Fibroblast of skin of back (primary cell): ENCODE measurements at regions not wholly inside any gene's neighbourhood (a gene's known extent, or its start where the extent isn't known, plus 50 kb on each side); places are given as distances from the start of the nearest gene placed in this dataset.
A peak's percentile ranks its signal among the peaks of the same experiment; 100 is the strongest.
"Not testable (repeated sequence)": the region's sequence is repeated elsewhere in the genome, so short reads cannot be mapped to it uniquely, and the experiment has no call there.

Source experiments
- DNase-seq: peaks from one replicate; pipeline ENCODE4 v3.0.0-alpha.2; 2013

DNA sequence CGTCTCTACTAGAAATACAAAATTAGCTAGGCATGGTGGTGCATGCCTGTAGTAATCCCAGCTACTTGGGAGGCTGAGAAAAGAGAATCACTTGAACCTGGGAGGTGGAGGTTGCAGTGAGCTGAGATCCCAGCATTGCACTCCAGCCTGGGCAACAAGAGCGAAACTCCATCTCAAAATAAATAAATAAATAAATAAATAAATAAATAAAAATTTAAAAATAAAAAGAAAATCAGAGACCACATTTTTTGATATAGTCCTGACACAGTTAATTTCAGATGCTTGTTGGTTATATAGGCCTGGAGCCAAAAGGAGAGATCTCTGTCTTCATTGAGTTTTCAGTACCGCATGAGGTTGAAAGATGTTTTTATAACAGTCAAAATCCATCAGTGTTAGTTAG, 388.3 kb downstream of the PRELID2 start:
- not testable (repeated sequence) for DNase-seq

DNA sequence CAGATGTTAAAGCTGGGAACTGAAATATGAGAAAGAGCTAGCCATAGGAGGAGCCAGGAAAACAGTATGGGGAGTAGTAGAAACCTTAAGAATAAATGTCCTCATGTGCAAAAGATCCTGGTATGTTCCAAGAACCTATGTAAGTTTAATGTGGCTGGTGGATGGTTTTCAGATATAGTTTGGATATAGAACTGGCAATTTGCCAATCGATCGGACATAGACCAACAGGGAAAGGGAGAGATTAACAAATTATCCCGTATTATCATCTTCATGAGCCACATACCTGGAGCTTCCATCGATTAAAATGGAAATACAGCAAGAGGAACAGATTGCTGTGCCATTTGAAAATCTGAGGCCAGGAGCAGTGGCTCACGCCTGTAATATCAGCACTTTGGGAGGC, 388.7 kb downstream of the PRELID2 start:
- no peak for DNase-seq

DNA sequence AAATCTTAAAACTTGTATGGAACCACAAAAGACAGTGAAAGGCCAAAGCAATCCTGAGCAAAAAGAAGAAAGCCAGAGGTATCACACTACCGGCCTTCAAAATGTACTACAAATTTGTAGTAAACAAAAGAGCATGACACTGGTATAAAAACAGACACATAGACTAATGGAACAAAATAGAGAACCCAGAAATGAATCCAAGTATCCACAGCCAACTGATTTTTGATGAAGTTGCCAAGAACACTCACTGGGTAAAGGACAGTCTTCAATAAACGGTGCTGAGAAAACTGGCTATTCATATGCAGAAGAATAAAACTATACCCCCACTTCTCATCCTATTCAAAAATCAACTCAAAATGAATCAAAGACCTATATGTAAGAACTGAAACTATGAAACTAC, 390.1 kb downstream of the PRELID2 start:
- DNase-seq: no peak

DNA sequence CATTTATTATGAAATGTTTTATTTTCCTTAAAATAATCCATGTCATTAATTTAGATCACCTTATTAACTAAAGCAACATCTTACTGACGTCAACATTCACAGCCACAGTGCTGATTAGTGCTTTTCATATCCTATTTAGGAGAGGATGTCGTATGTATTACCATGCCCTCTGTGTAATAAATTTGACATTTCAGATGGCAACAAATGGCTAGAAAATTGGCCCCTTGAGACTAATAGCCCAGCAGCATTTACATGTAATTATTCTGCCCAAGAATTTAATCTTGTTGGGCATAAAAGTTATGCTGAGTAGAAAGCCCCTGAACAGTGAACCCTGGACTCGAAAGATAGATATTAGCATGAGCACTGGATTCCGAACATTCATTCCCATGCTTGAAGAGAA, 391.2 kb downstream of the PRELID2 start:
- DNase-seq: no peak

DNA sequence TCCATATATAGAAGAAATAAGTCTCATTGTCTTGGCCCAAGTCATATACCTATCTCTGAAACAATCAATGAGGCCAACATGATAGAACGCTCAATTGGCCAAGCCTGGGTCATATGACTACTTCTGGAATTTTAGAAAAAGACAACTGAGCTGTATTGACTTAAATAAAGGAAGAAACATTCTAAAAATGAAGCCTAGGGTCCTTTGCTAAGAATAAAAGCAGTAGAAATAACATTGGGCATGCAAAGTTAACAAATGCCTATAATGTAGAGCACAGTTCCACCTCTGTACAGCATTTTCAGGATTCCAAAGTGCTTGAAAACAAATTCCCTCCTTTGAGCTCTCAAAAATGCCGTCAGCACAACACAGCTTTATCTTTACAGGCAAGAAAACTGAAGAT, 391.8 kb downstream of the PRELID2 start:
- no peak for DNase-seq

DNA sequence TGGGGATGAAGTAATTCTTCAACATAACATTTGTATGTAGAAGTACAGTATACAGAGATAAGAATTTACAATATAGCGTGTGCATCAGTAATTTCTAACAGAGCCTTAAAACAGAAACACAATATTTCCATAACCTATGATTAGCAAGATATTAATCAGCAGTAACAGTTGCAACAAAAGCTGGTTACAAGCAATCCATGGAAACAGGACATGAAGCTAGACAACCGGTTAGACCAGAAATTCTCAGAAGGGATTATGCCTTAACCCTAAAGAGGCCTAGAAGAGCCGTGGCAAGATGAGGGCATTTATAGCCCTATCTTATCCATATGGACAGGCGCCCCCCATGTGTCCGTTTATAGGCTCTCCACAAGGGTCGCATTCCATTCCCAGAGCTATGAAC, 392.5 kb downstream of the PRELID2 start:
- DNase-seq: not testable (repeated sequence)

DNA sequence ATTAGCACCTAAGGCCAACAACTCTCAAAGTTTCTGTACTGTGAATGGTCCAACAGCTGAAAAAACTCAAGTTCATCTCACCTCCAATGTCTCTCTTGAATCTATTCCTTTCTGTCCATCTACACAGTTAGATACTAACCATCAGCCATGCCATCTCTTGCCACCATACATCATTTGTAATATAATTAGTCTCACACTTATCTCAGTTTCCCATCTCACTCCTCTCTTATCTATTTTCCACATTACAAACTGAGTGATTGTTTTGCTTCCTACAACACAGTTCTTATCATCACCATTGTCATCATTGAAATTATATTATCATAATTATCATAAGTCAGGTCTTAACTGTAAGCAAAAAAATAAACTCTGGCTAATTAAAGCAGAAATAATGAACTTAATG, 393.9 kb downstream of the PRELID2 start:
- DNase-seq: no peak

DNA sequence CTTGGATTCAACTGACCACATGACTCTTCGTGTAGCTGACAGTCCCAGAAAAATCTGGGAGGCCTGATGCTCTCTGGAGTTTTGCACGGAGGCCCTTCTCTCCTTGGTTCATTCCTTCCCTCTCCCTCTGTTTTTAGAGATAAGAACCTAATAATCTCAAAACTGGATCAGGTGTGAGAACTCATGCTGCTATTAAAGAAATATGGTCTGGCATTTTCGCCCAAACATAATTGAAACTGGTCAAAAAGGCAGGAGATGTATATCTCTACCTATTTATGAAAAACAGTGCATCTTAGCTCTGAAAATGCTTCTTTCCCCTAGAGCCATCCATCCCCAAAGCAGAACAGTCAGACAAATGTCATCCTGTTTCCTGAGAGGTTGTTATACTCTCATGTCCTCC, 397.5 kb downstream of the PRELID2 start:
- DNase-seq: no peak

DNA sequence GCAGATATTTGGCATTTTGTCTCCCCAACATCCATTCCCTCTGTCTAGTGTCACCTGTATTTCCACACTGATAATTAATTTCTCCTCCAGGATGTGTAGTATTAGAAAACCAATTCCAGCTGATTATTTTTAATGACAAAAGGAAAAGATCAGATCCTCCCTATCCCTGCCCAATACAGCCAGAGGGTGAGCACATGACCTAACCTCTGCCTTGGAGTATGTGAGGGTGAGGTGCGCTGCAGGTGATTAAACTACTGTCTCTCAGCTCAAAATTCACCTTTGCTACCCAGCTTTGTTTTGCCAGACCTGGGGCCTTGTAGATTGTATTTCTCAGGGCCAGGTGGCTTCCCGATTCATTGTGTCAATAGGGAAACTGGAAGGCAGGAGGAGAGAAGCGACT, 402.1 kb downstream of the PRELID2 start:
- no peak for DNase-seq

DNA sequence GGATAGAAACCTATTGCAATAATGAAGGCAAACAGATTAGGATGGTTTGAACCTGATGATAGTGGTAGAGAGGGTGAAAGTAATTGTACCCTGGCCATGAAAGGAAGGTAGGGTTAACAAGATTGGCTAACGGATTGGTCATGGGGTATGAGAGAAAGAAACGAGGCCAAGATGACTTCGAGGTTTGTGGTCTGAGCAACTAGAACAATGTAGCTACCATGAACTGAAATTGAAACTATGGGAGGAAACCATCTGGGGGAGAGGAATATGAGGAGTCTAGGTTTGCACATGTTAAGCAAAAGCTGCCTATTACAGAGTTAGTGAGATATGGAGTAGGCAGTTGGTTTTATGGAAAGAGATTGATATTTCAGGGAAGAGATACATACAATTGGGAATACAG, 406.0 kb downstream of the PRELID2 start:
- DNase-seq: no peak

DNA sequence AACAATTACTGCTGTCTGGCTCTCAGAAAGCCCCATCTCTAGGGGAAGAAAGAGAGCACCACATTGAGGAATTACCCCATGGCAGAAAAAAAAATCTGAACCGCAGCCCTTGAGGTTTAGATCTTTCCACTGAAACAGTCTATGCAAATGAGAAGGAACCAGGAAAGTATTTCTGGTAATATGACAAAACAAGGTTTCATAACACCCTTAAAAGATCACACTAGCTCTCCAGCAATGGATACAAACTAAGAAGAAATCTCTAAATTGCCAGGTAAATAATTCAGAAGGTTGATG, 427.1 kb downstream of the PRELID2 start:
- DNase-seq: no peak

DNA sequence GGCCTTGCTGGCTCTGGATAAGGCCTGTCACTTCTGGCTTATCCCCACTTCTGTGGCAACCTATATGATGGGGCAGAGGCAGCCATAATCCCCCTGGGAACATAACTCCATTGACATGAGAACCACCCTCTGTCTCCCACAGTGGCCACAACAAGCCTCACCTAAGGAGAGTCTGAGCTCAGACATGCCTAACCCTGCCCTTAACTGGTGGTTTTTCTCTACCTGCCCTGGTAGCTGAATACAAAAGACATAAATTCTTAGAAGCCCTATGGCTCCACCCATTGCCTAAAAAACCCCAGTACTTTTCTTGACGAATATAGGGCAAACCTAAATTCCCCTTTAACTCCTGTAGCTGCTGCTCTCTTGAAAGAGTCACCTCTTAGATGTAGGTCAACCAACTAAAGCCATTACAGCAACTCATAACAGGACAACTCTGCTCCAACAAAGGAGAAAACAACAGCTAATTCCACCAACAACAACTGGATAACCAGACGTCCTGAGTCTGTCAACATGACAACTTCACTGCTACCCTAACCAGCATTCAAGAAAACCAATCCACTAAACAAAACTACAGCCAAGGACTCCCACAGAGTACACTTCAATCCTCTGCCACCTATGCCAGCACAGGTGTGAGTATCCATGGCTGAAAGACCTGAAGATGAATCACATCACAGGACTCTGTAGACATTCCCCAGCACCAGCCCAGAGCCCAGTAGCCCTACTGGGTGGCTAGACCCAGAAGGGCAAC, 427.7 kb downstream of the PRELID2 start:
- no peak for DNase-seq

DNA sequence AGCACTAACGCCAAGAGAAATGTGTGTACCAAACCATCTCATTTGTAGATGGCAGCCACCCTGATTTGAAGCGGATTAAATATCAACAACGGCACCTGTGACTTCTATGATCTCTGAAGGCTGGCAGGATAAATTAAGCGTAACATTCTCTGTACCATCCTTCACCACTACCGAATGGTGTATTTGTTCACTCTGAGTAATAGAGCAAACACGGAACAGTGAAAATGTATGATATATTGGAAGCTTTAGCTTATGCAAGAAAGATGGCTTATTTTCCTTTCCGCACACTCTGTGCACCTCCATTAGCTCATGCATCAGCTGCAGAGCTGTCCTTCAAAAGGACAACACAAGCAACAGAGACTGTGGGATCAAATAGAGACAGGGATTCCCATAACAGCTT, 431.1 kb downstream of the PRELID2 start:
- no peak for DNase-seq

DNA sequence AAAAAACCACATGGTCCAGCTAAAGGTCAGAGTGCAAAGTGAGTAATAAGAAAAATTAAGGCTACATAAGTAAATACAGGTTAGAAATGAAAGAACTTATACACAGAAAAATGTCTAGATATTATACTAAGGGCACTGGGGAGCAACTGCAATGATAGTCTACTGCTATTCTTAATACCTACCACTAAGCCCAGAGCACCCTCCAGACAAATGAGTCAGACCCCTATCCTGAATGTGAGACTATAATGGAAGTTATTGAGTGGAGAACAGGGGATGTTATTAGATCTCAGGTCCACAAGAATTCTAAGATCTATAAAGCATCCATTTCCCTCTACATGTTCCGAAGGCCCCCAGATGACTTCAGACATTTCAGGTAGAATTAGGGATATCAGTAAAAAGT, 438.3 kb downstream of the PRELID2 start:
- DNase-seq: no peak

DNA sequence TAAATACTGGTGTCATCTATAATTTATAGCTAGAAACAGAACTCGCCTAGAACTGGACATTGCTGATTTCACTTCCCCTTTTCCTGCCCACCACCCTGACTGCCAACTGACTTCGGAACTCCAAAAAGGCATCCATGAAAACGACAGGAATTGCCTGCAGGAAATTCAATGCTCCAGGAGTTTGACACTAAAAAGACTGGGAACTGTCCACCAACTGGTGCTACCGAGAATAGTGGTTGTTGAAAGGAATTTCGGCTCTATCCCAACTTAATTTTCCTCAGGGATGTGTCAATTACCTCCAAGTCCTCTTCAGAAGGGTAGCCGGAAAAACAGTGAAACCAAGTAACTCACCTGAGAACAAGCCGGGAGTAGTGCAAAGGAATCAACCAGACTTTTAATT, 440.0 kb downstream of the PRELID2 start:
- DNase-seq: not testable (repeated sequence)

DNA sequence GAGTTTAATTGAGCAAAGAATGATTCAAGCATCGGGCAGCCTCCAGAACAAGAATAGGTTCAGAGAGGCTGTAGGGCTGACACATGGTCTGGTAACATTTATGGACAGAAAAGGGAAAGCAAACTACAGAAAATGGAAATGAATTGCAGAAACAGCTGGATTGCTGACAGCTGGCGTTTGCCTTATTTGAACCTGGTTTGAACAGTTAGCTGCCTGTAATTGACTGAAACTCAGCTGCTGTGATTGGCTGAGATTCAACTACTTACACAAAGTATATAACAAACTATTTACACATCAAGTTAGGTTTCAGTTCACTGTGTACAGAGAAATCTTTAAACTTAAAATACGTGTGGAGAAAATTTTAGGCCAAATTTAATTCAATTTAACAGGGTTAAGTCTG, 441.7 kb downstream of the PRELID2 start:
- DNase-seq: no peak

DNA sequence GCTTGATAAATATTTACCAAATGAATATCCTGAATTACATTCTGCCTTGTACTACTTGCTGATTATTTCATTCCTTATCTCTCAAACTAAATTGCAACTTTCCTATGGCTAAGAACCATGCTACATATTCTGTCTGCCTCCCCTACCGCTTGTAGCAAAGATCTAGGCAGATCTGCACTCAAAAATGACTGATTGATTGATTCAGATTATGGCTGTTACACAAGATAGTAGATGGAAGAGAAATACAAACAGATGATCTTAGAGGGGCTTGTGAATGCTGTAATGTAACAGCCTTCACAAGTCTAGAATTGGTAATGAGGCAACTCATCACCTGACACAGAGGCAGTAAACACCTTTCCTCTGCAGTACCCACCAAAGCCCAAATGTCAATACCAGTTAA, 446.1 kb downstream of the PRELID2 start:
- DNase-seq: no peak

DNA sequence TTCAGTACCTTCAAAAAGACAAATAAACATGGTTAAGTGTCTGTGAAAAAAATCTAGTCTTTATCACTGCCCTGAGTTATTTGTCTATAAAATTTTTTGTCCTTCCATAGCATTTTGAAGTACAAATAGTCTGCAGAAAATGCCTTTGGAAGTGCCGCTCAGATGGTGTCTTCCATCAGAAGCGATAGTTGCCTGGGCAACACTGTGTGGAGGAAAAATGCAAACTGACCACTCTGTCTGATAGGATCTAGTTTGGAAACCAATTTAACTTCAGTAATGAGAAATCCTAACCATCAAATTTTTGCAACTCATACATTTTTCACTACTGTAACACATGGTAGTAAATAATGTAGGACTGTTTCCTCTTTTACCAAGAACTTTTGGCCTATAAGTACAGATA, 449.9 kb downstream of the PRELID2 start:
- no peak for DNase-seq

DNA sequence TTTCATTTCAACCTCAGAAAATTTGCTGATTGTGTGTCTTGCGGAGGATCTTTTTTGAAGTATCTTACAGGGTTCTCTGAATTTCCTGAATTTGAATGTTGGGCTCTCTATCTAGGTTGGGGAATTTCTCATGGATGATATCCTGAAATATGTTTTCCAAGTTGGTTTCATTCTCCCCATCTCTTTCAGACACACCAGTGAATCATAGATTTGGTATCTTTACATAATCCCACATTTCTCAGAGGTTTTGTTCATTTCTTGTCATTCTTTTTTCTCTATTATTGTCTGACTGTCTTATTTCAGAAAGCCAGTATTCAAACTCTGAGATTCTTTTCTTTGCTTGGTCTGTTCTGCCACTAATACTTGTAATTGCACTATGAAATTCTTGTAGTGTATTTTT, 456.9 kb downstream of the PRELID2 start:
- DNase-seq: peak; percentile 66

DNA sequence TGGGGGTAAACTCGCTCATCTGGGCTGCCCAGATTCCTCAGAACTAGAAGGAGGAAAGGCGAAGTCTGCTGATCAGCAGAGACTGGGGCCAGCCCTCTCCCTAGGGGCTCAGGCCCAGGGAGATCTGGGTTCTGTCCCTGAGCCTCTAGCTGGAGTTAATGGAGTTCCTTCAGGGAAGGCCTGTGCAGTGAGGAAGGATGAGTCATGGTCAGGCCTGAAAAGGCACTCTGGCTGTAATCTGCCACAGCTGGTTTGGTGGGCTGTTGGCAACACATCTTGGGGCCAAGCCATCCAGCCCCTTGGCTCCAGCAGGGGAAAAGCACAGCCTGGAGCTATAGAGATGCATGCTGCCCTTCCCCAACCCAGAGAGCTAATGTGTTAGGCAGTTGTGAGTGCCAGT, 459.6 kb downstream of the PRELID2 start:
- no peak for DNase-seq

DNA sequence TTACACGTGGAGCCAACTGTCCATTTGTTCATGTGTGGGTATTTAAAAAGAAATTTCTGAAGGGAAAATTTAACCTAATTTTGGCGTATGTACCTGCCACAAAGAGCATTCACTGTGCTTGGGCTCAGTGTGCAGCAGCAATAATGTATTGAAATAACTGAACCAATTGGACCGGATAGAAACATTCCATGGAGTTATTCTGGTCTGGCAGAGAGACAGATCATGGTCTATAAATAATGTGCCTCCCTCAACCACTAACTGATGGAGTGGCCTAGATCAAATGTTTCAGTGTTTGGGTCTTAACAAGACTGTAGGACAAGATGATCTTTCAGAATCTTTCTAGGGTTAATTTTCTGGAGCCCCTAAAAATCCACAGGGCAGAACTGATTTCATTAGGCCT, 469.7 kb downstream of the PRELID2 start:
- DNase-seq: no peak

DNA sequence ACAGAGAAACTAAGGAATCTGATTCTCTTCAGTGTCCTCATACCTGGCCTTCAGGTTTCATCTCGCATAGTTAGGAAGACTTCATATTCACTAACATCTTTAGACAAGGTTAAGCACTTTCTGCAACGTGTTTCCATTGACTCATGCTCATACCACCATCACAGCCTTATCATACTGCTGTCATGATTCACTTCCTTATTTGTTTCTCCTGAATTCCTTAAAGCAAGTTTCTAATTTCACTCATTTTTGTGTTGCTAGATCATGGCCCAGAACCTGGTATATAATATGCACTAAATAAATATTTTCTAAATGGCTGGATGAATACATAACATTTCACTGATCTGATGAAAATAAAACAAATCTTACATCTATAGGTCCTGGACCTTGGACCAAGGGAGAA, 472.9 kb downstream of the PRELID2 start:
- DNase-seq: peak; percentile 97

DNA sequence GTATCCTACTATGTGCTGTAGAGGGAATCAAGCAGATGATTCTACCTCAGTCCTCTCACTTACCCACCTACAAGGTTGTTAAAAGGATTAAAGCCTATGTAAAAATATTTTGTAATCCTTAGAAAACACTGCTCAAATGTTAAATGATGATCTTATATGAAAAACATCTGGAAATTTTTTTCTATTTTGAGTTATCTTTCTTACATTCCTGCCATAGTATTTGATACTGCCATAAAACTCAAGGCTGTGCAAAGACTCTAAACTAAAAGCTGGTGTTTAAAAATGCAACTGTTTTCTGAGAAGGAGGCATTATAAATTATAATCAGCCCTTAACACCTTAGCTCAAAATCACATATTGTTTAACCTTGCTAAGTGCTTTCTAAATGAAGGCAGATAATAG, 474.2 kb downstream of the PRELID2 start:
- DNase-seq: peak; percentile 73

DNA sequence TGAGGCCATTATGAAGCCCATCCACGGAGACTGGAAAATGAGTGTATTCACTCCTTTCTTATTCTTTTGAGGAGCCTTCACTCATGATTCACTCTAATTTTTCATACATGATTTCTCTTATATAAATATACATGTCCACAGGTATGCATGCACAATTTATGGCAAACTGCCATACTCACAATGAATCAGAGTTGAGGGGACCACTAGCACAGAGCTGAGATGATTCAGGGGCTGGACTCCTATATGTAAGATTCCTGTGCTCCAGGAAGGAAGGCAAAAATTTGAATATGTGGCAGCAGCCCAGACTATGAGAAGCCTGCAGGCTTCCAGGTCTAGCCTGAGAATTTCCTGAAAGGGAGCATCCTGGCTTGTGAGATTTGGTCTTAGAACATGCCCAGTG, 484.6 kb downstream of the PRELID2 start:
- peak; percentile 89 for DNase-seq

DNA sequence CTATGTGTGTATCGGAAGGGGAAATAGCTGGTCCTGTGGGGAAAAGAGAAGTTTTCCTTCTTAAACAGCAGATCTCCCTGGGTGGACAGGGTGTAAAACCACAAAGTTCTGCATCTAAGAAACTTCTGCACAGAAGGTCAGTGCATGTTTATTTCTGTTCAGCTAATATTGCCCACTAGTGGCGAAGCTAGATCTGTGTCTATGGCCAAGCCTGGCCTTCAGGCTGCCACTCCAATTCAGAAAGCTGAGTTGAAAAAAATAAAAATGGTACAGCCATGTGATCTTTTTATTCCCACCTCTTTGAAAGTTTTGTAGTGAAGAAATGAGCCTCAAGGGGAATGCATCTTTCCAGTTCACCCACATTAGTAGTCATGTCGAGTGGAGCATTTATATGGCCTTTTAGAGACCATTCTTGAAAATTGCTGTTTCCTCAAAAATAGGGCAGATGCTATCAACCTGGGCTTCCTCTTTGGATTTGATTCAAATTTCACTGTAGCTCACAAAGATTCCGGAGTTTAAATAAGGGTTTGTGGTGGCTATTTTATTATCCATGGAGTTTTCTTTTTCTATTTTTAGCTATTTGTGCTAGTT, 488.0 kb downstream of the PRELID2 start:
- DNase-seq: peak; percentile 69
